CD4-positive, alpha-beta T cell (primary cell): ENCODE measurements at regions not wholly inside any gene's neighbourhood (a gene's known extent, or its start where the extent isn't known, plus 50 kb on each side); places are given as distances from the start of the nearest gene placed in this dataset.

Experiments used
- ATAC-seq: fragments of 200-7000 bp; cut with Tn5 transposase; one replicate; pipeline ENCODE4 v1.10.0; 2022; ENCODE audit warnings: mild to moderate bottlenecking; ENCODE audit not compliant: poor library complexity
- CTCF ChIA-PET: fragments of 350-600 bp; sonication (Branson Sonifier 250); formaldehyde crosslinking; loops from one replicate; lab custom pipeline; 2021; ENCODE audit warnings: antibody characterized with exemption, inconsistent platforms; lab: Charles Lee
- POLR2A ChIA-PET: fragments of 350-600 bp; sonication (Branson Sonifier 250); formaldehyde crosslinking; loops from one replicate; lab custom pipeline; 2021; ENCODE audit warnings: antibody characterized with exemption, inconsistent platforms; lab: Charles Lee
- DNase-seq, 14 experiments: peaks; one replicate each; pipeline ENCODE4 v3.0.0-alpha.2; 2013 to 2020; ENCODE audit warnings: mixed read lengths in 2 of 14
- H3K27ac ChIP-seq, 2 donors: one replicate each; pipeline versions ENCODE4 v1.5.1 to v1.7.0; 2013; ENCODE audit warnings: low read length in 2 of 2, low read depth in 1 of 2, mild to moderate bottlenecking in 1 of 2
- H3K27me3 ChIP-seq, 2 experiments: 1 replicate in 1 of 2; 2 replicates in 1 of 2; pipeline versions ENCODE4 v1.6.1 to v1.7.0; 2013; ENCODE audit warnings: low read length in 2 of 2, control low read depth in 1 of 2, mild to moderate bottlenecking in 1 of 2, moderate library complexity in 1 of 2; ENCODE audit not compliant: insufficient read depth in 2 of 2, control insufficient read depth in 1 of 2
- H3K36me3 ChIP-seq: one replicate; pipeline ENCODE4 v1.6.1; 2013; ENCODE audit warnings: low read length, control low read depth; ENCODE audit not compliant: insufficient read depth
- H3K4me1 ChIP-seq: one replicate; pipeline ENCODE4 v1.6.1; 2013; ENCODE audit warnings: low read length, control low read depth; ENCODE audit not compliant: insufficient read depth
- H3K4me3 ChIP-seq: one replicate; pipeline ENCODE4 v1.5.1; 2013; ENCODE audit warnings: mild to moderate bottlenecking, low read length, moderate library complexity
- H3K9me3 ChIP-seq, 2 experiments: 1 replicate in 1 of 2; 2 replicates in 1 of 2; pipeline versions ENCODE4 v1.6.1 to v1.7.0; 2013; ENCODE audit warnings: low read length in 2 of 2, mild to moderate bottlenecking in 2 of 2, control low read depth in 1 of 2, moderate library complexity in 1 of 2; ENCODE audit not compliant: control insufficient read depth in 1 of 2, insufficient read depth in 1 of 2
- H3K27ac Mint-ChIP-seq: one replicate; pipeline ENCODE4 v1.8.0; 2020; ENCODE audit warnings: mixed read lengths
- H3K27me3 Mint-ChIP-seq: one replicate; pipeline ENCODE4 v1.8.0; 2021; ENCODE audit warnings: mixed read lengths
- H3K36me3 Mint-ChIP-seq: one replicate; pipeline ENCODE4 v1.8.0; 2021; ENCODE audit warnings: low read depth, mixed read lengths
- H3K4me1 Mint-ChIP-seq: one replicate; pipeline ENCODE4 v1.8.0; 2021; ENCODE audit warnings: low read depth, mixed read lengths
- H3K4me3 Mint-ChIP-seq: one replicate; pipeline ENCODE4 v1.8.0; 2020; ENCODE audit warnings: mild to moderate bottlenecking, mixed read lengths
- H3K9me3 Mint-ChIP-seq: one replicate; pipeline ENCODE4 v1.8.0; 2020; ENCODE audit warnings: mixed read lengths
- intact Hi-C, 2 experiments: fragments of 100-400 bp; cut with DNase I in 1 of 2; cut with micrococcal nuclease in 1 of 2; formaldehyde crosslinking; loops; one replicate each; pipeline versions ENCODE4 v1.15.1 to v1.9.0; 2023 to 2025; cut with DNase I, micrococcal nuclease
- TF ChIP-seq, protein P1 (sequence below): fragments of 200-600 bp; IDR thresholded peaks from one replicate; pipeline ENCODE4 v1.8.0; 2022; ENCODE audit warnings: antibody characterized with exemption, mild to moderate bottlenecking

DNA sequence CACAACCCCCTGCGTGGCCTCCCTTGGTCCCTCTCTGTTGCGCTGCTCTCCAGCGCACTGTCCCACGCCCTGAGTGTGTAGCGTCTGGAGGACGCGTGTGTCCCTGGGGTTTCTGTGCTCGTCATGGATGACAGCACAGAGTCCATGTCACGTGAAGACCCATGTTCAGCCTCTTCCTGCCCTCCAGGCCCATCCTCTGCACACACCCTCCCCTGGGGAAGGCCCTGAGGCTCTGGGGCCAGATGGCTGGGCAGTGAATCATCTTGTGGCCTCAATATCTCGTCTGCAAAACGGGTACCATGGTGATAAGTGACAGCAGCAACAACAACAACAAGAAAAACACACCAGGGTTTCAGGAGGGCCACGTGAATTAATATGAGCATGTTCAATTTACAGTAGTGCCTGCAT lies 71.5 kb upstream of the ARHGEF7 start:
- Histone ChIP-seq H3K9me3 (no peaks in the 10 kb centered on the region), H3K27me3 (no peaks in the 10 kb centered on the region), H3K36me3 (no peaks in the 10 kb centered on the region), H3K27ac (no peak overlapping the region), H3K4me3 (no peak overlapping the region), H3K4me1 (no peaks in the 10 kb centered on the region)
- no peaks in the 10 kb centered on the region for H3K36me3 Mint-ChIP-seq
- peaks cover 19% of the 10 kb centered on the region for H3K27me3 Mint-ChIP-seq
- no peak for DNase-seq
- no peak overlapping the region for H3K4me3 Mint-ChIP-seq
- H3K27ac Mint-ChIP-seq = no peak overlapping the region
- H3K4me1 Mint-ChIP-seq = no peaks in the 10 kb centered on the region
- intact Hi-C loops = no loop called here
- ChIA-PET CTCF (no interaction called here), POLR2A (no interaction called here)
- TF ChIP-seq, protein P1, sequence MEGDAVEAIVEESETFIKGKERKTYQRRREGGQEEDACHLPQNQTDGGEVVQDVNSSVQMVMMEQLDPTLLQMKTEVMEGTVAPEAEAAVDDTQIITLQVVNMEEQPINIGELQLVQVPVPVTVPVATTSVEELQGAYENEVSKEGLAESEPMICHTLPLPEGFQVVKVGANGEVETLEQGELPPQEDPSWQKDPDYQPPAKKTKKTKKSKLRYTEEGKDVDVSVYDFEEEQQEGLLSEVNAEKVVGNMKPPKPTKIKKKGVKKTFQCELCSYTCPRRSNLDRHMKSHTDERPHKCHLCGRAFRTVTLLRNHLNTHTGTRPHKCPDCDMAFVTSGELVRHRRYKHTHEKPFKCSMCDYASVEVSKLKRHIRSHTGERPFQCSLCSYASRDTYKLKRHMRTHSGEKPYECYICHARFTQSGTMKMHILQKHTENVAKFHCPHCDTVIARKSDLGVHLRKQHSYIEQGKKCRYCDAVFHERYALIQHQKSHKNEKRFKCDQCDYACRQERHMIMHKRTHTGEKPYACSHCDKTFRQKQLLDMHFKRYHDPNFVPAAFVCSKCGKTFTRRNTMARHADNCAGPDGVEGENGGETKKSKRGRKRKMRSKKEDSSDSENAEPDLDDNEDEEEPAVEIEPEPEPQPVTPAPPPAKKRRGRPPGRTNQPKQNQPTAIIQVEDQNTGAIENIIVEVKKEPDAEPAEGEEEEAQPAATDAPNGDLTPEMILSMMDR = no peak
- ATAC-seq = no peak
- no peaks in the 10 kb centered on the region for H3K9me3 Mint-ChIP-seq

DNA sequence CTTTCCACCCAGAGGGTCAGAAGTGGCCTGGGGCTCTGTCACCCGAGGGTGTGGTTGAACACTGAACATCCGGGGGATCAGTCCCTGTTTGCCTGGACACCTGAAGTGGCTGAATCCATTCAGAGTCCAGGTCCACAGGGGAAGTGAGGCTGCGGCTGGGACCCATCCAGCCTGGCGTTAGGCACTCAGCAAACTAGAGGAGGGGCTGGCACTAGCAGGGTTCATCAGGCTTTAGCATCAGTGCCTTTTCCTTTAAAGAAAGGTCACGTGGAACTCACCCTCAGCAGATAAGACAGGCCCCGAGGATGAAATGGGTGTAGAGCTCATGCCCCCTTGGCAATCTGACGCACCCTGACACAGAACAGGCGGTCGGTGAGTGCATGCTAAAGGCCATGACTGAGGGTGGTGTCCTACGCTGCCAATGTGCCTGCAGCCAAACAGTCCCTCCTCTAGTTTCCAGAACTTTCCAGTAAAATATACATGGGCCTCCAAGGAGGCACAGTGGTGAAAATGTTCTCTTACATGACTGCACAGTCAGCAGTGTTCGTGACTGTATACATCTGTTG lies 72.4 kb upstream of the ARHGEF7 start:
- Mint-ChIP-seq H3K4me3 (no peak overlapping the region), H3K36me3 (no peaks in the 10 kb centered on the region), H3K9me3 (no peaks in the 10 kb centered on the region), H3K27me3 (peaks cover 19% of the 10 kb centered on the region), H3K27ac (no peak overlapping the region), H3K4me1 (no peaks in the 10 kb centered on the region)
- Histone ChIP-seq H3K4me3 (no peak overlapping the region), H3K4me1 (no peaks in the 10 kb centered on the region), H3K27me3 (peaks cover 0 to 2% of the 10 kb centered on the region in 2 experiments), H3K9me3 (no peaks in the 10 kb centered on the region), H3K36me3 (no peaks in the 10 kb centered on the region), H3K27ac (no peak overlapping the region)
- DNase-seq (no peak), ATAC-seq (no peak)
- ChIA-PET POLR2A (no interaction called here), CTCF (no interaction called here)
- intact Hi-C loops = no loop called here
- TF ChIP-seq, protein P1 = no peak

DNA sequence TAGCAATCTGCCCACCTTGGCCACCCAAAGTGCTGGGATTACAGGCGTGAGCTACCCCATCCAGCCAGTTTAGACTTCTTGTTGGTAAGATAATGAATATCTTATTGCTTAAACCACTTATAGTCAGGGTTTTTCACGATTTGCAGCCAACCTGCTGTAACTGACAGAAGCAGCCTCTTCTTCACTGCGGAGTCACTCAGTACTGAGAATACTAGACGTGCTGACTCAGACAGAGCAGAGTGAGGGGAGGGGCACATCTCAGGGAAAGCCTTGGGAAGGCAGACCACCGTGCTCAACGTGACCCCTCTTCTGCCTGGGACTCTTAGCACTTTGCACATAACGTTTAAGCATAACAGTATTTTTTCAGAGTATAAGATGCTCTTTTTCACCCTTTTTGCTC lies 74.3 kb upstream of the ARHGEF7 start:
- CTCF ChIA-PET = no interaction called here

More for the DNA sequence above, 74.3 kb upstream of the ARHGEF7 start:
- Mint-ChIP-seq H3K27me3 (peaks cover 19% of the 10 kb centered on the region), H3K27ac (no peak overlapping the region), H3K36me3 (no peaks in the 10 kb centered on the region), H3K9me3 (no peaks in the 10 kb centered on the region), H3K4me3 (no peak overlapping the region), H3K4me1 (no peaks in the 10 kb centered on the region)
- Histone ChIP-seq H3K36me3 (no peaks in the 10 kb centered on the region), H3K27ac (no peak overlapping the region), H3K27me3 (peaks cover 0 to 6% of the 10 kb centered on the region in 2 experiments), H3K4me1 (no peaks in the 10 kb centered on the region), H3K4me3 (no peak overlapping the region), H3K9me3 (no peaks in the 10 kb centered on the region)
- intact Hi-C loops = no loop called here
- ATAC-seq = no peak
- TF ChIP-seq, protein P1 = no peak
- no peak for DNase-seq
- POLR2A ChIA-PET = no interaction called here
